GM19455 (cell line): ENCODE measurements at regions not wholly inside any gene's neighbourhood (a gene's known extent, or its start where the extent isn't known, plus 50 kb on each side); places are given as distances from the start of the nearest gene placed in this dataset.

Experiments
- ATAC-seq: cut with Tn5 transposase; IDR thresholded peaks from one replicate; pipeline ENCODE4 v1.9.1; 2021; ENCODE audit not compliant: unreplicated experiment

- no peak for ATAC-seq
Observed at GRCh38 chr12:40552868-40553267, 139.4 kb upstream of the CNTN1 start.

DNA sequence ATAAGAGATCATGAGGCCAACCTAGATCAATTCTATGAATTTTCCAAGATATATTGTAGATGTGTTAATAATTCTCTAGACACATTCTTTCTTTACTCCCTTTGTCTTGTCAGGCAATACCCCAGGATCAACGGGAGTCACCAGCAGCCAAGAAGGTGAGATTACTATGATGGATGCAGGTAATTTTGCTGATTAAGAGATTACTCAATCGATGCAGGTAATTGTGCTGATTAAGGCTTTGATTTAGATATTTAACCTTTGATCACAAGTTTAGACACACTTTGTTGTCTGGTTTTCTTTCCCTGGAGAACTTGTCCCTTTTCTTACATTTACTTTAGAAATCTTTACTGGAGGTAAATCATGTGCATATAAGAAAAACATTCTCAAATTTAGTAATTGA is 134.3 kb upstream of the CNTN1 start:
- no peak for ATAC-seq

- ATAC-seq = no peak
Observed at GRCh38 chr12:40559865-40560264, 132.4 kb upstream of the CNTN1 start.

DNA sequence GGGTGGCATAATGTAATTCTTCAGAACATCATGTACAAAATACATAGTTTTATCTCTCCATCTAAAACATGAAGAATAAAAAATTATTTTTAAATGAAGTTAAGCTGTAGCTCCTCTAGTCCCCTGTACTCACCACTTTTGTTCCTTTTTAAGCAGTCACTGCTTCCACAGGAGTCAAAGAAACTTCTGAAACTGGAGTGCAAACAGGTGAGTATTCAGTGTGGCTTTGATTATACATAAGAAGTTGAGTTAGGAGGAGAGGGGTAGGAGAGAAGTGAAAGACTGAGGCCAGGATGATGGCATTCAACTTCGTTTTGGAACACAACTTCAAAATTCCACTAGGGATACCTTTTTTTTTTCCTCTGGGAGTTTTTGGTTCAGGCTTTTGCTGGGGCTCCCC is 131.4 kb upstream of the CNTN1 start:
- ATAC-seq = no peak

DNA sequence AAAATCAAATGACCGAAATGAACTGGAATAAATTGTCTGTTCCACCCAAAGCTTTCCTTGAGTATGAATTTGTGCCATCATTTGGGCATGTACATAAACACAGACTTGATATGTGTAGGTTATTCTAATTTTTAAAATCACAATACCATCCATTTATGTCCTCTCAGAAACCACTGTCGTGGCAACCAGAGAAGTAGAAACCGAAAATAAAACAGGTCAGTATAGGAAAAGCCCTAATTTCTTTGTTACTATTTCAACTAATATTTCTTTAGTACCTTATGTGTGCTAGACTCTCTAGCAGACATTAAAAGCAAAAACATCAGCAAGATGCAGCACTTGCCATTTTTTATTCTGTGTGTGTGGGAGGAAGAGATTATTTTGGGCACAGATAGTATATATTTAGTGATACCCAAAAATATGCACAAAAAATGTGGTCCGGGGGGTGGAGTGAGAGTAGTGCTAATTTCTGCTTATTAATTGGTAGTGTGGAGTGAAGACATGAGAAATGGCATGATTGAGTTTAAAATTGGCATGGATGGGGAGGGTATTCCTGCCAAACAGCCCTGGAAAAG is 130.8 kb upstream of the CNTN1 start:
- ATAC-seq = no peak

GRCh38 chr12:40565029-40565633 is 127.1 kb upstream of the CNTN1 start:
- ATAC-seq = no peak

GRCh38 chr12:40566271-40566670 is 126.0 kb upstream of the CNTN1 start:
- ATAC-seq = no peak

DNA sequence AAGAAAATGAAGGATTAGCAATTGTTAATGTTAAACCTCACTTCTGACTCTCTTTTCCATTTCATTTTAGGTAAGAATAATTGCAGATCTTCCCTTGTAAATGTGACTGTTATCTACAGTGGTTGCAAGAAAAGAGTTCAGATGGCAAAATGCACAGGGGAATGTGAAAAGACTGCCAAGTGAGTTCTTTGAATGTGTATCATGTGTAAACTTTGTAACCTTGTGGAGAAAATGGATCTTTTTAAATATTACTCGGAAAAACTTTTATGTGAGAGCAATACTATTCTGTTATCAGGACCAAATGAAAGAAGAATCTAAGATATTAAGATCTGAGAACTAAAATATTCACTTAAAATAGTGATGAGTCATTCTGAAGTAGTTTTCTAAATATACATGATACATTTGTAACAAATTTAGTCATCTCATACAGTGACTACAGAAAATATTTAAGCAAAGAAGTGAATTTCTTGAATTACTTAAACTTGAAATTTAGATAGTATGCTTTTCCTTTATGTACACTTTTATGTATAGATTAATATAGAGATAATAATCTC is 122.5 kb upstream of the CNTN1 start:
- ATAC-seq = no peak

GRCh38 chr12:40573024-40573423 is 119.2 kb upstream of the CNTN1 start:
- ATAC-seq = no peak

GRCh38 chr12:40575987-40576386 is 116.3 kb upstream of the CNTN1 start:
- no peak for ATAC-seq

DNA sequence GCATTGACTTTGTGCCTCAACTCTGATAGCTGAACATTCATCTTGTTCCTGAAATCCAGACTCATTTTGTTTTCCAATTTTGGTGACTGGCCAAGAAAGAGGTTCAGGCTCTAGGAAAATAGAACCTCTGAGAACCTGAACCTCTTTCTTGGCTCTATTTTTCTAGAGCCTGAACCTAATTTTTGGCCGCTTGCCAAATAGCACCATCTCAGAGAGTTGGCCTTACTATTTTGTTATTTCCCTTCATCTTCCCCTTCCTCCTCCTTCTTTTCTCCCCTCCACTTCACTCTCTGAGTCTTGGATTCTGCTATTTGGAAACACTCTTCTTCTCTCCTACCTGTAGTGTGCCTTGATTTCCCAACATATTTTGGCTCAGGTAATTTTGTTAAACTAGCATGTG is 114.4 kb upstream of the CNTN1 start:
- ATAC-seq = no peak

- ATAC-seq = no peak
Observed at GRCh38 chr12:40579687-40580086, 112.6 kb upstream of the CNTN1 start.

DNA sequence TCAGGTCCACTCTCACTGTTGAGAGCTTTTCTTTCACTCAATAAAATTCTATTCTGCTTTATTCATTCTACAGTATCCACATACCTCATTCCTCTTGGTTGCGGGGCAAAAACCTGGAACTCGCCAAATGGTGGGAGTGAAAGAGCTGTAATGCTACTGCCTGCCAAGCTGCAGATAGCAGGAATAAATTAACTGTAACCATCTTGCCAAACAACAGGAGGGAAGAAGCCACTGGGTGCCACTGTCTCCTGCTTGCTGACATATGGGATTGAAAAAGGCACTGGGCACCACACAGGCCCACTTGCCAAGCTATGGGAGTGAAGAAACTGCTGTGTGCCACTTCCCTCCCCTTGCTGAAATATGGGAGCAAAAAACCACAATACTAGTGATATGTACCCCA is 111.9 kb upstream of the CNTN1 start:
- ATAC-seq = no peak

- ATAC-seq = no peak
Observed at GRCh38 chr12:40581889-40582288, 110.3 kb upstream of the CNTN1 start.

GRCh38 chr12:40583743-40584142 is 108.5 kb upstream of the CNTN1 start:
- ATAC-seq = no peak

GRCh38 chr12:40584763-40585162 is 107.5 kb upstream of the CNTN1 start:
- no peak for ATAC-seq

DNA sequence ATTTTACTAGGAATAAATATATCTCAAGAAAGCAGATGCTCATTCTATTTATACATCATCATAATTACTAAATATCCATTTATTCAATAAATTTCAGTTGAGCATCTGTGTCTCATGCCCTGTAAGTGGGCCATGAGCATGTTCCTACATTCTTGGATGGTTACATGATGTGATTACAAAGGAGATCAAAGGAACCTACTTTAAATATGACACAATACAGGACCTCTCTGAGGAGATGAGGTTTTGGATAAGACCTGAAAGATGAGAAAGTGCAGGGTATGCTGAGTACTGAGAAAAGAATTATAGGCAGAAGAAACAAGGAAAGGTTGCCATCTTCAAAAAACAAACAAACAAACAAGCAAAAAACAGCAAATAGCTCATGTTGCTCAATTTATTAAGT is 105.4 kb upstream of the CNTN1 start:
- no peak for ATAC-seq

GRCh38 chr12:40587421-40587820 is 104.8 kb upstream of the CNTN1 start:
- no peak for ATAC-seq

GRCh38 chr12:40587970-40588369 is 104.3 kb upstream of the CNTN1 start:
- no peak for ATAC-seq

GRCh38 chr12:40597133-40597532 is 95.1 kb upstream of the CNTN1 start:
- ATAC-seq = no peak

DNA sequence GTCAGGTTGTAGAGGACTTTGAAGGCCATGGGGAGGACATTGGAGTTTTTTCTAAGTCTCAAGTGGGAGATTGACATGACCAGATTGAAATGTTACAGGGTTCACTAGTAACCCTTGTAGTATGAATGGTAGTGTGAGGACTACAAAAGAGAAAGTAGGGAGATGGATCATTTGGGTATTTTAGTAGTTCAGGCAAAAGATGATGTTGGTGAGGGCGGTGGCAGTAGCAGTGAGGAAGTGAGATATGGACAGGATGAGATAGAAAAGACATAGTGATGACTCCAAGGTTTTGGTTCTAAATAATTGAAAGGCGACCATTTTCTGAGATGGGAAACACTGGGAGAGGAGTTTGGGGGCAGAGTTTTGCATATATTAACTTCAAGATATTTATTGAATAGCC is 94.2 kb upstream of the CNTN1 start:
- no peak for ATAC-seq

GRCh38 chr12:40602562-40602961 is 89.7 kb upstream of the CNTN1 start:
- ATAC-seq = no peak

DNA sequence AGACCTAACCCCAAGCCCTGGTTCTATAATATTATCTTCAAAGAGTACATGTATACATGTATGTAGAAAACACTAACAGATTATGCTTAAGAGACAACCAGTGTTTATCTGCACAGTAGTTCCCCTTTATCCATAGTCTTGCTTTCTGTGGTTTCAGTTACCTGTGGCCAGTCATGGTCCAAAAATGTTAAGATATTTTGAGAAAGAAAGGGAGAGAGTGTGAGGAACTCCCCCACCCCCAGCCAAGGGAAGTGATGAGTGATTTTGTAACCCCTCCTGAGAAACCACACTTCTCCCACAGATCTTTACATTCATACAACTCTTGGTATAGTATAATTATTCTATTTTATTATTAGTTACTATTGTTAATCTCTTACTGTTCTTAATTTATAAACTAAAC is 77.3 kb upstream of the CNTN1 start:
- ATAC-seq = no peak
